Vagina (tissue), 2 donors: ENCODE measurements at regions not wholly inside any gene's neighbourhood (a gene's known extent, or its start where the extent isn't known, plus 50 kb on each side); places are given as distances from the start of the nearest gene placed in this dataset.

Source experiments
- DNase-seq, 2 donors: peaks; one replicate each; pipeline ENCODE4 v3.0.0-alpha.2; 2017; ENCODE audit errors: extremely low spot score in 2 of 2
- H3K27ac ChIP-seq: fragments of 200-600 bp; sonication (generic); one replicate; pipeline ENCODE4 v1.5.1; 2019
- H3K27me3 ChIP-seq: fragments of 200-600 bp; sonication (generic); one replicate; pipeline ENCODE4 v1.5.1; 2019
- H3K36me3 ChIP-seq, 2 donors: fragments of 200-600 bp; sonication (generic); one replicate each; pipeline ENCODE4 v1.5.1; 2017 to 2019
- H3K4me1 ChIP-seq: fragments of 200-600 bp; sonication (generic); one replicate; pipeline ENCODE4 v1.5.1; 2019
- H3K4me3 ChIP-seq, 2 donors: fragments of 200-600 bp; sonication (generic); 1 replicate in 1 of 2; 2 replicates in 1 of 2; pipeline ENCODE4 v1.5.1; 2016 to 2019
- H3K9me3 ChIP-seq: fragments of 200-600 bp; sonication (generic); one replicate; pipeline ENCODE4 v1.5.1; 2019
- POLR2A ChIP-seq, 2 donors: fragments of 450-650 bp; IDR thresholded peaks; one replicate each; pipeline ENCODE4 v1.6.1; 2017; ENCODE audit warnings: antibody characterized with exemption in 2 of 2, mild to moderate bottlenecking in 2 of 2, moderate library complexity in 2 of 2
- POLR2AphosphoS5 ChIP-seq, 2 donors: sonication (generic); formaldehyde crosslinking; IDR thresholded peaks; one replicate each; pipeline ENCODE4 v1.9.0; 2017; ENCODE audit warnings: antibody characterized with exemption in 2 of 2, mild to moderate bottlenecking in 2 of 2, low read depth in 1 of 2; ENCODE audit not compliant: insufficient read depth in 1 of 2
- intact Hi-C: fragments of 100-400 bp; cut with DNase I; formaldehyde crosslinking; loops from one replicate; pipeline ENCODE4 v1.15.1; 2023
- TF ChIP-seq, protein P1 (sequence below), 3 experiments: fragments of 450-650 bp in 2 of 3; fragments of 200-600 bp in 1 of 3; sonication (generic) in 1 of 3; IDR thresholded peaks; one replicate each; pipeline ENCODE4 v1.5.1; 2017 to 2019; ENCODE audit warnings: antibody characterized with exemption in 3 of 3, mild to moderate bottlenecking in 2 of 3, moderate library complexity in 2 of 3

DNA sequence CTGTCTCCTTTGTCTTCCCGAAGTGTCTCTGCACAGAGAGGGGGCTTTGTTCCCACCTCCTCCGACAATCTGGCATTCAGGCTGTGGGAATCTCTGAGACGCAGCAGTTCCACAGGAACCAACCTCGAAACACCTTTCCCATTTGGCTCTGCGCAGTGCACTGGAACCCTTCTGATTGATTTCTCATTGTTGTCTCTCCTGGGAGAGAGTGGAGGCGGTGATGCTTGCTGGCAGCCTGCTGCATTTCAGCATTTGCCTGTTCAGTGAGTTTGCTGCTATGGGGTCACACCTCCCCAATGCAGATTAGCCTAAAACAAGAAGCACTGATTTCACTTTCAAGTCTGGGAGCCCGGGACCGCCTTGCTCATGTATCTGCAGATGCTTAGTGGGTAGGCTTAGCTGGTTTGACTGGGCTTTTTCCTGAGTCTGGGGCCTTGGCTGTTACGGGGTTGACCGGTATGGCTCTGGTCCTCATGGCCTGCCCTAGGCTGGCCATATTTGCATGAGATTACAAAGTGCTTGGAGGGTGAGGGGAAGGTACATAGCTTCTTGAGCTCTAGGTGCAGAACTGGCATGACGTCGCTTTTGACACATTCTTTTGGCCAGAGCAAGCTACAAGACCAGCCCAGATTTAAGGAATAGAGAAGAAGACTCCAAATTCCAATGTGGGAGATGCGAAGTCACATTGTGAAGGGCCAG is 695.3 kb downstream of the PTPRU start:
- Histone ChIP-seq H3K36me3 (no peaks in the 10 kb centered on the region), H3K27ac (no peak overlapping the region), H3K27me3 (no peaks in the 10 kb centered on the region), H3K4me1 (no peaks in the 10 kb centered on the region), H3K9me3 (no peaks in the 10 kb centered on the region), H3K4me3 (no peak overlapping the region)
- intact Hi-C loops, result no loop called here
- no peak for DNase-seq
- TF ChIP-seq, protein P1, sequence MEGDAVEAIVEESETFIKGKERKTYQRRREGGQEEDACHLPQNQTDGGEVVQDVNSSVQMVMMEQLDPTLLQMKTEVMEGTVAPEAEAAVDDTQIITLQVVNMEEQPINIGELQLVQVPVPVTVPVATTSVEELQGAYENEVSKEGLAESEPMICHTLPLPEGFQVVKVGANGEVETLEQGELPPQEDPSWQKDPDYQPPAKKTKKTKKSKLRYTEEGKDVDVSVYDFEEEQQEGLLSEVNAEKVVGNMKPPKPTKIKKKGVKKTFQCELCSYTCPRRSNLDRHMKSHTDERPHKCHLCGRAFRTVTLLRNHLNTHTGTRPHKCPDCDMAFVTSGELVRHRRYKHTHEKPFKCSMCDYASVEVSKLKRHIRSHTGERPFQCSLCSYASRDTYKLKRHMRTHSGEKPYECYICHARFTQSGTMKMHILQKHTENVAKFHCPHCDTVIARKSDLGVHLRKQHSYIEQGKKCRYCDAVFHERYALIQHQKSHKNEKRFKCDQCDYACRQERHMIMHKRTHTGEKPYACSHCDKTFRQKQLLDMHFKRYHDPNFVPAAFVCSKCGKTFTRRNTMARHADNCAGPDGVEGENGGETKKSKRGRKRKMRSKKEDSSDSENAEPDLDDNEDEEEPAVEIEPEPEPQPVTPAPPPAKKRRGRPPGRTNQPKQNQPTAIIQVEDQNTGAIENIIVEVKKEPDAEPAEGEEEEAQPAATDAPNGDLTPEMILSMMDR (IDR thresholded peaks at IDR 0.05), result no peak
- no peak for TF ChIP-seq POLR2A (IDR thresholded peaks at IDR 0.05)
- no peak for TF ChIP-seq POLR2AphosphoS5 (IDR thresholded peaks at IDR 0.05; ENCODE audit: insufficient read depth in 1 of 2, low read depth in 1 of 2)

DNA sequence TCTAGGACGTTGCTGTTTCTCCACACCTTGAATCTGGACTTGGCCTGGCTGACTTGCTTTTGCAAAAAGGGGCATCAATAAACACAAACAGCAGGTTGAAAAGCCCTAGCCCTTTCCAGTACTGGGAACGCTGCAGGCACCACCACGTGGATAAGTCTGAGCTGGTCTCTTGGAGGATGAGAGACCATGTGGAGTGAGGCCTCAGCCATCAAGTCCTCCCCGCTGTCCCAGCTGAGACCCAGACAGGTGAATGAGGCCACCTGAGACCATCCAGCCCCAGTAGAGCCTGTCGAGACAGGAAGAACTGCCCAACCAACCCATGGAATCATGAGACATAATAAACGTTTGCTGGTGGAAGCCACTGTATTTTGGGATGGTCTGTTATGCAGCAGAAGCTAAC is 688.7 kb downstream of the PTPRU start:
- H3K36me3 ChIP-seq, result no peaks in the 10 kb centered on the region
- DNase-seq, result no peak
- no peaks in the 10 kb centered on the region for H3K27me3 ChIP-seq
- H3K4me1 ChIP-seq, result no peaks in the 10 kb centered on the region
- no peak overlapping the region for H3K27ac ChIP-seq
- TF ChIP-seq POLR2A (IDR thresholded peaks at IDR 0.05) (no peak), POLR2AphosphoS5 (IDR thresholded peaks at IDR 0.05; ENCODE audit: insufficient read depth in 1 of 2, low read depth in 1 of 2) (no peak)
- TF ChIP-seq, protein P1 (IDR thresholded peaks at IDR 0.05), result no peak
- no peak overlapping the region for H3K4me3 ChIP-seq
- H3K9me3 ChIP-seq, result no peaks in the 10 kb centered on the region
- intact Hi-C loops, result no loop called here

GRCh38 chr1:29924017-29924431 is 687.7 kb downstream of the PTPRU start:
- H3K4me3 ChIP-seq, result no peak overlapping the region
- intact Hi-C loops, result no loop called here
- H3K27me3 ChIP-seq, result no peaks in the 10 kb centered on the region
- no peaks in the 10 kb centered on the region for H3K9me3 ChIP-seq
- TF ChIP-seq POLR2A (IDR thresholded peaks at IDR 0.05), result no peak
- TF ChIP-seq POLR2AphosphoS5 (IDR thresholded peaks at IDR 0.05; ENCODE audit: insufficient read depth in 1 of 2, low read depth in 1 of 2), result no peak
- TF ChIP-seq, protein P1 (IDR thresholded peaks at IDR 0.05), result no peak
- H3K4me1 ChIP-seq, result no peaks in the 10 kb centered on the region
- no peaks in the 10 kb centered on the region for H3K36me3 ChIP-seq
- DNase-seq, result no peak
- H3K27ac ChIP-seq, result no peak overlapping the region

DNA sequence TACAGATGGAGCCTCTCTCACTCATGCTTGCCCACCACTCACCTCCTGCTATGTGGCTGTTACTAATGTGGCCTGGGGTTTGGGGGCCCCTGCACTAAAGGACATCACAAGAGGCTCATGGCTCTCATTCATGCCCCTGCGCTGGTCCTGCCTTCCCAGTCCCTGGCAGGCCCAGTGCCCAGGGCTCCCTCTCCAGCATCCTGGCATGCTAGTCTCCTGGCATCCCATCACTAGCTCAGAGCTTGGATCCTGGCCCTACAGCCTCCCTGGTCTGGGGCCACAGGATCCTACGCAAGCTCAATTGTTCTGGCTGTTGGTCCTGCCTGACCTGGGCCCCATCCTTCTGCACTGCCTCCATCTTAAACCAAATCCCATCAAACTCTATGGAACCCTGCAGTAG is 685.4 kb downstream of the PTPRU start:
- DNase-seq, result no peak
- Histone ChIP-seq H3K27me3 (no peaks in the 10 kb centered on the region), H3K4me3 (no peak overlapping the region), H3K4me1 (no peaks in the 10 kb centered on the region), H3K36me3 (no peaks in the 10 kb centered on the region), H3K27ac (no peak overlapping the region), H3K9me3 (no peaks in the 10 kb centered on the region)
- intact Hi-C loops, result no loop called here
- no peak for TF ChIP-seq POLR2AphosphoS5 (IDR thresholded peaks at IDR 0.05; ENCODE audit: insufficient read depth in 1 of 2, low read depth in 1 of 2)
- TF ChIP-seq POLR2A (IDR thresholded peaks at IDR 0.05), result no peak
- TF ChIP-seq, protein P1 (IDR thresholded peaks at IDR 0.05), result no peak

GRCh38 chr1:29920784-29921183 is 684.5 kb downstream of the PTPRU start:
- intact Hi-C loops, result no loop called here
- H3K4me1 ChIP-seq, result no peaks in the 10 kb centered on the region
- no peak for DNase-seq

More at GRCh38 chr1:29920784-29921183, 684.5 kb downstream of the PTPRU start:
- no peaks in the 10 kb centered on the region for H3K9me3 ChIP-seq
- TF ChIP-seq, protein P1 (IDR thresholded peaks at IDR 0.05), result no peak
- no peak for TF ChIP-seq POLR2A (IDR thresholded peaks at IDR 0.05)
- no peak for TF ChIP-seq POLR2AphosphoS5 (IDR thresholded peaks at IDR 0.05; ENCODE audit: insufficient read depth in 1 of 2, low read depth in 1 of 2)
- H3K27me3 ChIP-seq, result no peaks in the 10 kb centered on the region
- no peak overlapping the region for H3K27ac ChIP-seq
- H3K4me3 ChIP-seq, result no peak overlapping the region
- no peaks in the 10 kb centered on the region for H3K36me3 ChIP-seq
